AG04450 (cell line): ENCODE measurements at regions not wholly inside any gene's neighbourhood (a gene's known extent, or its start where the extent isn't known, plus 50 kb on each side); places are given as distances from the start of the nearest gene placed in this dataset.

Experiments used
- CTCF ChIA-PET: fragments of 300-600, 350-600 bp; formaldehyde crosslinking; extraction: SDS; loops from one replicate; lab custom pipeline; 2022; ENCODE audit warnings: antibody characterized with exemption, inconsistent platforms; lab: Charles Lee
- POLR2A ChIA-PET: fragments of 350-600 bp; formaldehyde crosslinking; extraction: SDS; loops from one replicate; lab custom pipeline; 2021; ENCODE audit warnings: antibody characterized with exemption, inconsistent platforms; lab: Yijun Ruan, JAX
- DNase-seq: peaks from one replicate; pipeline ENCODE4 v3.0.0-alpha.2; 2011; ENCODE audit warnings: low read depth, low spot score
- H3K27ac ChIP-seq: one replicate; pipeline ENCODE4 v1.5.1; 2012; ENCODE audit warnings: low read depth, low read length, control low read depth
- H3K27me3 ChIP-seq: one replicate; pipeline ENCODE4 v1.6.0; 2012; ENCODE audit warnings: low read length; ENCODE audit not compliant: control insufficient read depth, insufficient read depth
- H3K4me3 ChIP-seq: 2 replicates; pipeline ENCODE4 v1.5.1; 2011; ENCODE audit warnings: mild to moderate bottlenecking, low read depth, low read length, control low read depth
- H3K9me3 ChIP-seq: 2 replicates; pipeline ENCODE4 v1.5.1; 2012; ENCODE audit warnings: low read length; ENCODE audit not compliant: control insufficient read depth, insufficient read depth
- CTCF ChIP-seq: IDR thresholded peaks from 2 replicates; pipeline ENCODE4 v1.5.1; 2011; ENCODE audit warnings: low read depth, low read length, control low read depth, inconsistent platforms

- Histone ChIP-seq H3K9me3 (no peaks in the 10 kb centered on the region), H3K4me3 (no peak overlapping the region), H3K27me3 (peaks cover 3% of the 10 kb centered on the region), H3K27ac (no peak overlapping the region)
- POLR2A ChIA-PET = no interaction called here
- CTCF ChIA-PET = no interaction called here
- TF ChIP-seq CTCF = no peak
- no peak for DNase-seq
Observed at GRCh38 chr6:71034563-71035345, 77.9 kb upstream of the B3GAT2 start.

- no peak for TF ChIP-seq CTCF
- Histone ChIP-seq H3K27ac (no peak overlapping the region), H3K4me3 (no peak overlapping the region), H3K9me3 (no peaks in the 10 kb centered on the region), H3K27me3 (peaks cover 3% of the 10 kb centered on the region)
- no peak for DNase-seq
- ChIA-PET CTCF (no interaction called here), POLR2A (no interaction called here)
Observed at GRCh38 chr6:71035871-71036270, 79.0 kb upstream of the B3GAT2 start.

- Histone ChIP-seq H3K27ac (no peak overlapping the region), H3K27me3 (no peaks in the 10 kb centered on the region), H3K4me3 (no peak overlapping the region), H3K9me3 (no peaks in the 10 kb centered on the region)
- TF ChIP-seq CTCF = no peak
- DNase-seq = no peak
- ChIA-PET POLR2A (no interaction called here), CTCF (no interaction called here)
Observed at GRCh38 chr6:71038711-71039344, 82.0 kb upstream of the B3GAT2 start.

GRCh38 chr6:71040043-71040442 is 83.2 kb upstream of the B3GAT2 start:
- no peaks in the 10 kb centered on the region for H3K9me3 ChIP-seq
- H3K27ac ChIP-seq = no peak overlapping the region
- ChIA-PET CTCF (no interaction called here), POLR2A (no interaction called here)
- no peaks in the 10 kb centered on the region for H3K27me3 ChIP-seq
- H3K4me3 ChIP-seq = no peak overlapping the region
- no peak for DNase-seq
- no peak for TF ChIP-seq CTCF

GRCh38 chr6:71040841-71041240 is 84.0 kb upstream of the B3GAT2 start:
- DNase-seq = no peak
- Histone ChIP-seq H3K9me3 (no peaks in the 10 kb centered on the region), H3K27me3 (no peaks in the 10 kb centered on the region), H3K27ac (no peak overlapping the region), H3K4me3 (no peak overlapping the region)
- TF ChIP-seq CTCF = no peak
- POLR2A ChIA-PET = no interaction called here
- CTCF ChIA-PET = no interaction called here
